ENCODE measurements at regions not wholly inside any gene's neighbourhood (a gene's known extent, or its start where the extent isn't known, plus 50 kb on each side); places are given as distances from the start of the nearest gene placed in this dataset.

DNA sequence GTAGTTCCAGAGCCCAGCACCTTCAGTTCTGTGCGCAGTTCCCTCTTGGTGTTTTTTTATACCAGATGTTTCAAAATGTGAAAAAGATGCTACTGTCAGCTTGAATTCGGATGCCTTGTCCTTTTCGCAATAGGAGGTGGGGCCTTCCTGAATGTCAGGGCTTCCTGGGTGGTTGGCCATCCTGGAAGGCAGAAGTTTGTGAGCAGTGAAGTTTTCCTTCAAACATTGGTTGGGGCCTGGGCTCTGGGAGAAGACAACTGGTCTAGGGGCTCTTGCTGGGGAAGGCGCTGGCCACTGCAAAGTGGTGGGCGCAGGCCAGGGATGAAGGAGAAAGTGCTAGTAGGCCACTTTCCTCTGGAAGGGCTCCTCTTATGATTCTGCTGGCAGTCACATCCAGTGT is 56.8 kb upstream of the JAZF1 start:
- TF ChIP-seq SMC3 (IDR thresholded peaks at IDR 0.05; ENCODE audit: low read depth, low read length) = no peak
- TF ChIP-seq, protein P1, sequence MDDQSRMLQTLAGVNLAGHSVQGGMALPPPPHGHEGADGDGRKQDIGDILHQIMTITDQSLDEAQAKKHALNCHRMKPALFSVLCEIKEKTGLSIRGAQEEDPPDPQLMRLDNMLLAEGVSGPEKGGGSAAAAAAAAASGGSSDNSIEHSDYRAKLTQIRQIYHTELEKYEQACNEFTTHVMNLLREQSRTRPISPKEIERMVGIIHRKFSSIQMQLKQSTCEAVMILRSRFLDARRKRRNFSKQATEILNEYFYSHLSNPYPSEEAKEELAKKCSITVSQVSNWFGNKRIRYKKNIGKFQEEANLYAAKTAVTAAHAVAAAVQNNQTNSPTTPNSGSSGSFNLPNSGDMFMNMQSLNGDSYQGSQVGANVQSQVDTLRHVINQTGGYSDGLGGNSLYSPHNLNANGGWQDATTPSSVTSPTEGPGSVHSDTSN (IDR thresholded peaks at IDR 0.05) = no peak
- TF ChIP-seq CTCF (IDR thresholded peaks at IDR 0.05) = no peak
- TF ChIP-seq RXRA (IDR thresholded peaks at IDR 0.05; ENCODE audit: borderline replicate concordance, low read depth) = no peak
- no peak for TF ChIP-seq EZH2phosphoT487 (IDR thresholded peaks at IDR 0.05; ENCODE audit: borderline replicate concordance, low read depth)
- no peak for TF ChIP-seq EP300 (IDR thresholded peaks at IDR 0.05; ENCODE audit: borderline replicate concordance in 1 of 2, low read depth in 1 of 2, low read length in 1 of 2)
- no peak for TF ChIP-seq POLR2AphosphoS5 (IDR thresholded peaks at IDR 0.05; ENCODE audit: low read depth, low read length)
- TF ChIP-seq YY1 (IDR thresholded peaks at IDR 0.05; ENCODE audit: low read depth) = no peak

All from SK-N-SH (cell line).